Activated B cell treated with CpG ODN at 0.5 μM for 24 hours (primary cell): ENCODE measurements at regions not wholly inside any gene's neighbourhood (a gene's known extent, or its start where the extent isn't known, plus 50 kb on each side); places are given as distances from the start of the nearest gene placed in this dataset.

Experiments
- ATAC-seq: fragments of 200-7000 bp; cut with Tn5 transposase; one replicate; pipeline ENCODE4 v1.10.0; 2021; ENCODE audit warnings: low read depth, mild to moderate bottlenecking, moderate library complexity
- CTCF ChIA-PET: fragments of 350-600 bp; sonication (Branson Sonifier 250); formaldehyde crosslinking; loops from one replicate; lab custom pipeline; 2021; ENCODE audit warnings: antibody characterized with exemption; lab: Charles Lee
- POLR2A ChIA-PET: fragments of 350-600 bp; sonication (Branson Sonifier 250); formaldehyde crosslinking; loops from one replicate; lab custom pipeline; 2021; ENCODE audit warnings: antibody characterized with exemption; lab: Charles Lee
- DNase-seq: peaks from one replicate; pipeline ENCODE4 v3.0.0; 2022
- H3K27ac Mint-ChIP-seq: one replicate; pipeline ENCODE4 v1.8.0; 2020; ENCODE audit warnings: mixed read lengths
- H3K27me3 Mint-ChIP-seq: one replicate; pipeline ENCODE4 v1.8.0; 2021; ENCODE audit warnings: mixed read lengths
- H3K36me3 Mint-ChIP-seq: one replicate; pipeline ENCODE4 v1.8.0; 2021; ENCODE audit warnings: low read depth, mixed read lengths
- H3K4me1 Mint-ChIP-seq: one replicate; pipeline ENCODE4 v1.8.0; 2021; ENCODE audit warnings: mixed read lengths
- H3K4me3 Mint-ChIP-seq: one replicate; pipeline ENCODE4 v1.8.0; 2020; ENCODE audit warnings: mild to moderate bottlenecking, mixed read lengths
- H3K9me3 Mint-ChIP-seq: one replicate; pipeline ENCODE4 v1.8.0; 2020; ENCODE audit warnings: mixed read lengths
- CTCF ChIP-seq: fragments of 200-600 bp; IDR thresholded peaks from one replicate; pipeline ENCODE4 v1.8.0; 2022; ENCODE audit warnings: antibody characterized with exemption, mild to moderate bottlenecking
- intact Hi-C: fragments of 100-400 bp; cut with micrococcal nuclease; formaldehyde crosslinking; loops from one replicate; pipeline ENCODE4 v1.15.1; 2024

DNA sequence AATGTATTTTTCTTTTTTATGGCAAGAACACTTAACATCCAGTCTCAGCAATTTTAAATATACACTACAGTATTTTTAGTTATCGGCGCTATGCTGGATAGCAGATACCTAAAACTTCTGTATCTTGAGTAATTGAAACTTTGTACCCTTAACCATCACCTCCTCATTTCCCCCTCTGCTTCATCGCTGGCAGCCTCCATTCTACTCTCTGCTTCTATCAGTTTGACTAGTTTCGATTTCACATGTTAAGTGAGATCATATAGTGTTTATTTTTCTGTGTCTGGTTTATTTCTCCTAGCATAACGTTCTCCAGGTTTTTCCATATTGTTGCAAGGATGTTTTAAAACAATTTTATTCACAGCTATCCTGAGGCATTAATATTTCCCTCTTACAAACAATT is 340.8 kb upstream of the SLC10A2 start:
- Mint-ChIP-seq H3K27me3 (no peaks in the 10 kb centered on the region), H3K27ac (no peak overlapping the region), H3K4me3 (no peak overlapping the region), H3K36me3 (no peaks in the 10 kb centered on the region), H3K4me1 (no peaks in the 10 kb centered on the region), H3K9me3 (no peaks in the 10 kb centered on the region)
- DNase-seq, result no peak
- intact Hi-C loops, result no loop called here
- TF ChIP-seq CTCF, result no peak
- ATAC-seq, result no peak
- POLR2A ChIA-PET, result no interaction called here
- CTCF ChIA-PET, result no interaction called here

DNA sequence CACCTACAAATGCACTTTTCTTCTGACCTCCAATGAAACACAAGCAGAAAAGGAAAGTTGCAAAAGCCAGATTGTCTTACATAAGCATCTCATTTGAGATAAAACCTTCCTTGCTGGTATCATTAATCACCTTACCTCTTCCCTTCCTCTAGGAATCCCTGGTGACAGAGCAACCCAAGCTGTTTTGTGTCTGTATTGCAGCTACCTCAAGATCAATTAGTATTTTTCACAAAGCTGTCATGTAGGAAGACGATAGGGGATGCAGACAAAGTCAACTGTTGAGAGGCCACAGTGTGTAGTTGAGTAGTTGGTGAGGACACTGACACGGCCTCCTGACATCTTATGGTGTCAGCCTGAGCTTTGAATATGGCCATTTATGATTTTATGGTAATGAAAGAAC is 339.1 kb upstream of the SLC10A2 start:
- intact Hi-C loops, result no loop called here
- no peaks in the 10 kb centered on the region for H3K36me3 Mint-ChIP-seq

DNA sequence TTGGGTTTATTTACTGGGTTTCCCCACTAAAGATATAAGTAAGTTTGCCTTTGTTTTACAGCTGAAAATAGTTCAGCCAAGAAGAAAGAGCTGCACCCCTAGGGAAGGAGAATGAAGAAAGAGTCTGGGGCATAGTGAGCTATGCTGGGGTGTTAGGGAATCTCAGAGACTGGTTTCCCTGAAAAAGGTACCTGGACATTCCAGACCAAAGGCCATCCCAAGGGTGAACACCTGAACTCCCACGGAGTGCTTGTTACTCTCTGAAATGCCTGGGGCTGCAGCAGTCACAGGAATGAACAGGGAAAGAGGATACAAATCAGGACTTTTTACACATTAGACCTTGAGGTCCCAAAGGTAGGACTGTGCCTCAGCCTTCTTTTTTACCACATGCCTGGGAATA is 337.6 kb upstream of the SLC10A2 start:
- ATAC-seq (no peak), DNase-seq (no peak)
- Mint-ChIP-seq H3K9me3 (peaks cover 4% of the 10 kb centered on the region), H3K4me1 (no peaks in the 10 kb centered on the region), H3K36me3 (no peaks in the 10 kb centered on the region), H3K27me3 (no peaks in the 10 kb centered on the region), H3K4me3 (no peak overlapping the region), H3K27ac (no peak overlapping the region)
- ChIA-PET CTCF (no interaction called here), POLR2A (no interaction called here)
- no peak for TF ChIP-seq CTCF
- intact Hi-C loops, result no loop called here

More for the DNA sequence above, 339.1 kb upstream of the SLC10A2 start:
- Mint-ChIP-seq H3K4me3 (no peak overlapping the region), H3K27ac (no peak overlapping the region), H3K9me3 (no peaks in the 10 kb centered on the region), H3K27me3 (no peaks in the 10 kb centered on the region), H3K4me1 (no peaks in the 10 kb centered on the region)
- POLR2A ChIA-PET, result no interaction called here
- ATAC-seq, result no peak
- TF ChIP-seq CTCF, result no peak
- no peak for DNase-seq
- CTCF ChIA-PET, result no interaction called here

DNA sequence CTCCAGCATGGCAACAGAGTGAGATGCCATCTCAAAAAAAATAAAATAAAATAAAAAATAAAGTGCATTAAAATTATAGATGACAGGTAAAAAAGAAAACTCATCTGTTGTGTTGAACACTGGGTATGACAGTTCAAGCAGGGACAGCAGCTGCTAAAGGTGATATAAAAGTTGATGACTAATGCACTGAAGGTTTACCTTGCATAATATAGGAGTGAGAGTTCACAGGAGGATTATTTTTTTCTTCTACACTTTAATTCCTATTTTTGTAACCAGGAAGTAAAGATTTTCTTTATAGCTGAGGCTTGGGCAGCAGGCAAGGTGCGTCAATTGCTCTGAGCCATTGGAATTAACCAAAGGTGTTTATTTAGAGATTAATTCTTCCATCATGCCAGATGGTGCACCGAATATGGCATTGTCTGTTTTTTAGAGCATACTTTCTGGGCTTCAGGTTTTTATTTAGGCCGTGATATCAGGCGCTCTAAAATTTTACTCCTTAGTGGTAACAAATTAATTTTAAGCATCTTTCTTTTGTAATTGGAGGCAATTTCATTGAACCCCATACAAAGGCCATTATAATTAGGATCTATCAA is 337.0 kb upstream of the SLC10A2 start:
- no peaks in the 10 kb centered on the region for H3K27me3 Mint-ChIP-seq
- no peaks in the 10 kb centered on the region for H3K4me1 Mint-ChIP-seq
- intact Hi-C loops, result no loop called here
- peaks cover 6% of the 10 kb centered on the region for H3K9me3 Mint-ChIP-seq
- H3K4me3 Mint-ChIP-seq, result no peak overlapping the region
- TF ChIP-seq CTCF, result no peak
- POLR2A ChIA-PET, result no interaction called here
- H3K36me3 Mint-ChIP-seq, result no peaks in the 10 kb centered on the region
- CTCF ChIA-PET, result no interaction called here
- ATAC-seq (no peak), DNase-seq (no peak)
- no peak overlapping the region for H3K27ac Mint-ChIP-seq

GRCh38 chr13:103395139-103395538 is 328.9 kb upstream of the SLC10A2 start:
- ATAC-seq, result no peak
- ChIA-PET POLR2A (no interaction called here), CTCF (no interaction called here)
- H3K27ac Mint-ChIP-seq, result no peak overlapping the region
- peaks cover 9% of the 10 kb centered on the region for H3K9me3 Mint-ChIP-seq
- DNase-seq, result no peak
- H3K36me3 Mint-ChIP-seq, result no peaks in the 10 kb centered on the region
- no peak overlapping the region for H3K4me3 Mint-ChIP-seq
- intact Hi-C loops, result no loop called here
- H3K4me1 Mint-ChIP-seq, result no peaks in the 10 kb centered on the region
- TF ChIP-seq CTCF, result no peak
- no peaks in the 10 kb centered on the region for H3K27me3 Mint-ChIP-seq
